Ovary (tissue), 7 donors: ENCODE measurements at regions not wholly inside any gene's neighbourhood (a gene's known extent, or its start where the extent isn't known, plus 50 kb on each side); places are given as distances from the start of the nearest gene placed in this dataset.

Experiments
- DNase-seq, 5 donors: peaks; one replicate each; pipeline ENCODE4 v3.0.0-alpha.2; 2019 to 2020
- H3K27ac ChIP-seq, 2 donors: fragments of 200-600 bp; one replicate each; pipeline versions ENCODE4 v1.5.1 to v1.8.0; 2019 to 2022
- H3K27me3 ChIP-seq: fragments of 200-600 bp; one replicate; pipeline ENCODE4 v1.8.0; 2022
- H3K36me3 ChIP-seq: fragments of 200-600 bp; sonication (generic); one replicate; pipeline ENCODE4 v1.5.1; 2019
- H3K4me1 ChIP-seq: one replicate; pipeline ENCODE4 v1.8.1; 2013; ENCODE audit warnings: mild to moderate bottlenecking, moderate library complexity; ENCODE audit not compliant: insufficient read depth
- H3K4me3 ChIP-seq: fragments of 200-600 bp; sonication (generic); one replicate; pipeline ENCODE4 v1.5.1; 2017
- H3K9me3 ChIP-seq, 2 donors: fragments of 200-600 bp in 1 of 2; sonication (generic) in 1 of 2; one replicate each; pipeline versions ENCODE4 v1.5.1 to v1.8.1; 2013 to 2019; ENCODE audit warnings: mild to moderate bottlenecking in 1 of 2, moderate library complexity in 1 of 2
- EP300 ChIP-seq: sonication (generic); formaldehyde crosslinking; IDR thresholded peaks from one replicate; pipeline ENCODE4 v1.6.1; 2017; ENCODE audit warnings: antibody characterized with exemption
- POLR2A ChIP-seq: fragments of 450-650 bp; IDR thresholded peaks from one replicate; pipeline ENCODE4 v1.6.1; 2017; ENCODE audit warnings: antibody characterized with exemption, mild to moderate bottlenecking, moderate library complexity
- WGBS, 3 donors: extraction: QIAGEN DNeasy Blood & Tissue Kit in 1 of 3; methylation state at CpG; one replicate each; pipeline versions ENCODE4 v1.1.5 to v1.1.7; 2013 to 2017; 5-methylcytosine and 5-hydroxymethylcytosine counted together
- intact Hi-C, 4 donors: fragments of 100-400 bp; cut with DNase I; formaldehyde crosslinking; loops; one replicate each; pipeline versions ENCODE4 v1.11.0 to v1.15.1; 2022 to 2023
- TF ChIP-seq, protein P1 (sequence below), 3 donors: fragments of 450-650 bp in 2 of 3; fragments of 200-600 bp in 1 of 3; IDR thresholded peaks; one replicate each; pipeline versions ENCODE4 v1.5.1 to v1.8.0; 2016 to 2022; ENCODE audit warnings: antibody characterized with exemption in 3 of 3, mild to moderate bottlenecking in 1 of 3
- donor health status: DM: no; HTN: no; CAD: no; lungs with moderate emphysema.
- donor health status: DM: no; HTN: no; CAD: no.
- donor health status: Bipolar disorder and iron deficiency.
- donor health status: DM: no; HTN: no; CAD: no.
- donor health status: DM: yes; HTN: yes; CAD: no.

DNA sequence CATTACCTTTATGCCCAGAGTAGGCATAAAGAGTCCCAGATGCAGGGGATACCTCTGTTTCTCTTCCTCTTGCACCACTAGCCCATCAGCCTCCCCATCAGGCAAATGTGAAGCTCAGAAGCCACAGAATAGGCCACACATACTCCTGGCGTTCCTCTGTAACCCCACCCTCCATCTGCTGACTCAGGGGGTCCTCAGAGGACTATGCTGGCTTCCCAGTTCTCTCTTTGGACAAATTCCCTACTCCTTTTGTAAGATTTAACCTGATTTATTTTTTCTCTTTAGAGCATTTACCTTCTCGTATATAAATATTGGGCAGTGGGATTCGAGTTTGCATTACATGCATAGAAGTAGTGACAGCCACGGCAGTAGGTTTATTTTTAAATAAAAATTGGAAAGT lies 262.3 kb upstream of the CADM1 start:
- Histone ChIP-seq H3K36me3 (no peaks in the 10 kb centered on the region), H3K9me3 (no peaks in the 10 kb centered on the region), H3K27me3 (no peaks in the 10 kb centered on the region), H3K27ac (no peak overlapping the region), H3K4me1 (no peaks in the 10 kb centered on the region), H3K4me3 (no peak overlapping the region)
- intact Hi-C loops: no loop called here
- 79 to 89% (median 88%) methylated on average over 4 of the region's 4 CpGs for WGBS, 3 donors
- TF ChIP-seq, protein P1, sequence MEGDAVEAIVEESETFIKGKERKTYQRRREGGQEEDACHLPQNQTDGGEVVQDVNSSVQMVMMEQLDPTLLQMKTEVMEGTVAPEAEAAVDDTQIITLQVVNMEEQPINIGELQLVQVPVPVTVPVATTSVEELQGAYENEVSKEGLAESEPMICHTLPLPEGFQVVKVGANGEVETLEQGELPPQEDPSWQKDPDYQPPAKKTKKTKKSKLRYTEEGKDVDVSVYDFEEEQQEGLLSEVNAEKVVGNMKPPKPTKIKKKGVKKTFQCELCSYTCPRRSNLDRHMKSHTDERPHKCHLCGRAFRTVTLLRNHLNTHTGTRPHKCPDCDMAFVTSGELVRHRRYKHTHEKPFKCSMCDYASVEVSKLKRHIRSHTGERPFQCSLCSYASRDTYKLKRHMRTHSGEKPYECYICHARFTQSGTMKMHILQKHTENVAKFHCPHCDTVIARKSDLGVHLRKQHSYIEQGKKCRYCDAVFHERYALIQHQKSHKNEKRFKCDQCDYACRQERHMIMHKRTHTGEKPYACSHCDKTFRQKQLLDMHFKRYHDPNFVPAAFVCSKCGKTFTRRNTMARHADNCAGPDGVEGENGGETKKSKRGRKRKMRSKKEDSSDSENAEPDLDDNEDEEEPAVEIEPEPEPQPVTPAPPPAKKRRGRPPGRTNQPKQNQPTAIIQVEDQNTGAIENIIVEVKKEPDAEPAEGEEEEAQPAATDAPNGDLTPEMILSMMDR (IDR thresholded peaks at IDR 0.05): no peak
- TF ChIP-seq POLR2A (no peak), EP300 (no peak)
- DNase-seq: no peak

DNA sequence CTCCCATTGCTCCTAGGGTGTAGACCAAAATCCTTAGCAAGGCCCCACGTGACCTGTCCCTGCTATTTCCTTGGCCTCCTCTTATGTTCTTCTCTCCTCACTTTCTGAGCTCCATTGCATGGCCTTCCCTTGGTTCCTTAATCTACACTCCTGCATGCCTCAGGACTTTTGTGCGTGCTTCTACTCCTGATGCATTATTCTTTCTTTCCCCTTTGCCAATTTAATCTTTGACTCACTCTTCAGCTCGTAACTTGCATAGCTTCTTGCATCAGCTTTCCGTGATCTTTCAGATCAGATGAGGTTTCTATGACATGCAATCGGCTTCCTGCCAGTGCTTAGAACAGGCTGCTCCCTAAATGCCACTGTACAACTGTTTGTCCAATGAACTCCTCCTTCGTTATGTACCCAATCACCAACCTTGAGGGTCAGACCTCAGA lies 261.6 kb upstream of the CADM1 start:
- 91 to 96% (median 92%) methylated on average over 6 of the region's 6 CpGs for WGBS, 3 donors
- no peaks in the 10 kb centered on the region for H3K27me3 ChIP-seq
- TF ChIP-seq, protein P1 (IDR thresholded peaks at IDR 0.05): no peak
- TF ChIP-seq POLR2A: no peak
- TF ChIP-seq EP300: no peak
- intact Hi-C loops: no loop called here
- H3K4me1 ChIP-seq: no peaks in the 10 kb centered on the region
- no peak overlapping the region for H3K27ac ChIP-seq
- no peaks in the 10 kb centered on the region for H3K36me3 ChIP-seq
- no peaks in the 10 kb centered on the region for H3K9me3 ChIP-seq
- H3K4me3 ChIP-seq: no peak overlapping the region
- no peak for DNase-seq

DNA sequence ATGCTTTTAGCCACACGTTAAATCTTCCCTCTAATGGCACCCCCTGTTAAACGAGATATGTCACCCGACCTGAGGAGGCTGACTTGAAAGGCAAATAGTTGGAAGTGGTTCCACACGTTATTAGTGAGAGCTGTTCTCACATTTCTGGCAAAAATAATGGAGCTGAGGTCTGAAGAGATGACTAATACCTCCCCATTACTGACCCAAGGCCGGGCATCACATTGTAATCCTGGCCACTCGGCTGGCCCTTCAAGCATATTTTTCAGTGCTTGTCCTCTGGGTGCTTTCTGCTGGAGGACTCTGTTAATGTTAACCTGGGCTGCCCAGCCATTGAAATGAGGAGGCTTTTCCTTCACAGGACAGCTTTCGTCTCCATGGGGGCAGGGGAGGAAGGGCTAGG lies 260.0 kb upstream of the CADM1 start:
- Histone ChIP-seq H3K4me1 (peaks cover 7% of the 10 kb centered on the region), H3K27ac (no peak overlapping the region), H3K36me3 (no peaks in the 10 kb centered on the region), H3K27me3 (no peaks in the 10 kb centered on the region), H3K4me3 (no peak overlapping the region), H3K9me3 (no peaks in the 10 kb centered on the region)
- no peak for TF ChIP-seq POLR2A
- TF ChIP-seq EP300: no peak
- TF ChIP-seq, protein P1 (IDR thresholded peaks at IDR 0.05): no peak
- WGBS, 3 donors: 60 to 69% (median 64%) methylated on average over 7 of the region's 7 CpGs
- DNase-seq: no peak
- intact Hi-C loops: no loop called here

DNA sequence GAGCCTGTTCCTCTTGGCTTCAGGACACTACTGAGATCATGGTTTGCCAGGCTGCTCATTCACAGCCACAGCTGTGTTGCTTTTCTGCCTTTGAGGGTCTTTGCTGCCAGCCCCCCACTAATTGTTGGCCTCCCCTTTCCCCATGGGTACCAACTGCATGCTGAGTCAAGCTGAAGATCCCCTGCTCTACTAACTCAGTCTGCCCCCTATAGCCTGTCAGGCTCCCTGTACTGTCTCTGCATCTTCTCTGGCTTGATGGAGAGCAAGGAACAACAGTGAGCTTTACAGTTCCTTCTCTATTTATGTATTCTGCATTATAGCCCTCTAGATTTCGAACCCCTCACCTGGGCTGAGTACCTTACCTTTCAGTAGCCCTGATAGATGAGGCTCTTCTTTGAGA lies 257.6 kb upstream of the CADM1 start:
- no peaks in the 10 kb centered on the region for H3K9me3 ChIP-seq
- H3K4me3 ChIP-seq: no peak overlapping the region
- no peak for TF ChIP-seq POLR2A
- TF ChIP-seq, protein P1 (IDR thresholded peaks at IDR 0.05): no peak
- TF ChIP-seq EP300: no peak
- no peaks in the 10 kb centered on the region for H3K36me3 ChIP-seq
- H3K27me3 ChIP-seq: no peaks in the 10 kb centered on the region
- H3K4me1 ChIP-seq: peaks cover 7% of the 10 kb centered on the region
- no peak overlapping the region for H3K27ac ChIP-seq
- WGBS, 3 donors: 94 to 97% (median 97%) methylated on average over 1 of the region's 1 CpG
- intact Hi-C loops: no loop called here
- no peak for DNase-seq

DNA sequence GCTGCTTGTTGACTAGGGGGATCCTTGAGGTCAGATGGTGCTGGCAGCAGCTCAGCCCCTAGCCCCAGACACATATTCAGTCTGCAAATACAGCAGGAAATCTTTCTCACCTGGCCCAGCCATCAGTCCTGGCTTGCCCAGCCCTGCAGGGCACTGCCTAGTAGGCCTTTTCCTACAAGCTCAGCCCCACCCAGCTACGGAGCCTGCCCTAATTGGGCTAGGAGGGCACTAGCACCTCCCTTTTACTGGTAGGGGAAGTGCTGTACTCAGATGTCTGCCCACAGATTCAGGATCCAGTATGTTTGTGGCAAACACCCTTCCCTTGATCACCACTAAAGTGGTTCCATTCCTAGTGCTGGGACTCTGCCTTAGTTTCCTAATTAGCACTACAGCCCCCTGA lies 257.1 kb upstream of the CADM1 start:
- 91 to 100% (median 92%) methylated on average over 1 of the region's 1 CpG for WGBS, 3 donors
- no peak overlapping the region for H3K4me3 ChIP-seq
- no peaks in the 10 kb centered on the region for H3K36me3 ChIP-seq
- DNase-seq: no peak
- H3K4me1 ChIP-seq: peaks cover 7% of the 10 kb centered on the region
- no peaks in the 10 kb centered on the region for H3K9me3 ChIP-seq
- H3K27me3 ChIP-seq: no peaks in the 10 kb centered on the region
- intact Hi-C loops: no loop called here
- no peak for TF ChIP-seq POLR2A
- TF ChIP-seq EP300: no peak
- TF ChIP-seq, protein P1 (IDR thresholded peaks at IDR 0.05): no peak
- no peak overlapping the region for H3K27ac ChIP-seq
